Fibroblast of lung (primary cell): ENCODE measurements at regions not wholly inside any gene's neighbourhood (a gene's known extent, or its start where the extent isn't known, plus 50 kb on each side); places are given as distances from the start of the nearest gene placed in this dataset.

ENCODE experiments used
- DNase-seq, 2 donors: peaks; one replicate each; pipeline versions ENCODE4 v3.0.0 to v3.0.0-alpha.2; 2010; ENCODE audit warnings: low read depth in 2 of 2
- H2AFZ ChIP-seq: 2 replicates; pipeline ENCODE4 v1.5.1; 2012; ENCODE audit warnings: low read length, control low read depth, inconsistent platforms
- H3K27ac ChIP-seq: 2 replicates; pipeline ENCODE4 v1.5.1; 2011; ENCODE audit warnings: low read length, control low read depth; ENCODE audit not compliant: insufficient read depth
- H3K27me3 ChIP-seq: 2 replicates; pipeline ENCODE4 v1.5.1; 2011; ENCODE audit warnings: mild to moderate bottlenecking, low read length; ENCODE audit not compliant: control insufficient read depth, insufficient read depth
- H3K36me3 ChIP-seq: 2 replicates; pipeline ENCODE4 v1.5.1; 2011; ENCODE audit warnings: low read length; ENCODE audit not compliant: control insufficient read depth, insufficient read depth
- H3K4me1 ChIP-seq: 2 replicates; pipeline ENCODE4 v1.5.1; 2011; ENCODE audit warnings: low read length; ENCODE audit not compliant: control insufficient read depth, insufficient read depth; ENCODE audit errors: extremely low read depth
- H3K4me2 ChIP-seq: 2 replicates; pipeline ENCODE4 v1.5.1; 2011; ENCODE audit warnings: low read length, control low read depth; ENCODE audit not compliant: insufficient read depth; ENCODE audit errors: extremely low read depth
- H3K4me3 ChIP-seq, 4 experiments: fragments of 200-600 bp in 1 of 4; sonication (generic) in 1 of 4; replicated peaks in 1 of 4; 2 replicates each; pipeline ENCODE4 v1.5.1; 2011 to 2016; ENCODE audit warnings: low read length in 4 of 4, low read depth in 3 of 4, mild to moderate bottlenecking in 3 of 4, control low read depth in 2 of 4, inconsistent platforms in 1 of 4, mixed read lengths in 1 of 4; ENCODE audit not compliant: insufficient read depth in 1 of 4; ENCODE audit errors: control extremely low read depth in 1 of 4
- H3K79me2 ChIP-seq: 2 replicates; pipeline ENCODE4 v1.5.1; 2012; ENCODE audit warnings: mild to moderate bottlenecking, low read length, inconsistent platforms; ENCODE audit not compliant: control insufficient read depth, insufficient read depth
- H3K9ac ChIP-seq: 2 replicates; pipeline ENCODE4 v1.5.1; 2011; ENCODE audit warnings: mild to moderate bottlenecking, low read length, control low read depth; ENCODE audit not compliant: insufficient read depth
- H3K9me3 ChIP-seq: 2 replicates; pipeline ENCODE4 v1.5.1; 2012; ENCODE audit warnings: low read depth, low read length; ENCODE audit not compliant: control insufficient read depth, insufficient read depth
- H4K20me1 ChIP-seq: 2 replicates; pipeline ENCODE4 v1.5.1; 2011; ENCODE audit warnings: low read length; ENCODE audit not compliant: control insufficient read depth, insufficient read depth; ENCODE audit errors: extremely low read depth
- EZH2 ChIP-seq: IDR thresholded peaks from 2 replicates; pipeline ENCODE4 v1.5.1; 2012; ENCODE audit warnings: low read length, control low read depth, mild to moderate bottlenecking; ENCODE audit errors: missing control alignments
- TF ChIP-seq, protein P1 (sequence below), 2 donors: IDR thresholded peaks in 1 of 2; conservative IDR thresholded peaks in 1 of 2; 1 replicate in 1 of 2; 2 replicates in 1 of 2; pipeline ENCODE4 v1.5.1; 2011 to 2012; ENCODE audit warnings: low read length in 2 of 2, control low read depth in 1 of 2, inconsistent platforms in 1 of 2, low read depth in 1 of 2, mild to moderate bottlenecking in 1 of 2

DNA sequence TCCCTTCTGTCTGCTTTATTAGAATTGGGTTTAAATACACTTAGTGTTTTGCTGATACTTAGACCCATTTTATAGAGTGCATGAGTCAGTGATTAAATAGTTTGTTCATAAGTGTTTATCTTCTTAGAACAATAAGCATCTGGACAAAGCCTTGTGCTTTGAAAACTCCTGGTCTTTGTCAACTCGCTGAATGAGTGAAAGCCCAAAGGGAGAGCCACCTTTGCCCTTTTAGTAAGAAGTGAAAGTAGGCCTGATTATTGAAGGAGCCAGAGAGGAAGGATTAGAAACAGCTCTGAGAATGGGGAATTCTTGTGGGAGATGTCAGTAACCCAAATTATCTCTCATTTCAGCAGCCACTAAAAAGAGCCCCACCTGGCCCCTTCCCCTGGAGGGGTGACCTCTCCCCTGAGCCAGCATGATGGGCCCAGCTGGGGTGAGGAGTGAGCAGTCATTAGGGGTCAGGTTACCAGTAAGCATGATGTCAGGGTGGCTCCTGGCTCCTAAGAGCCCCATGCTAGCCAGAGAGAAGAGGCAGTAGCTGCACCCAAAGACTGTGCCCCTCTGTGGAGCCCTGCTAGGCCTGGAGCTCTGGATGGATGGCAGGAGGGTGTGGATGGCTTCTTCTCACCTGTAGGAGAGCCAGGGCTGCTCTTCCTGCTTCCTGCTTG lies 125.1 kb upstream of the E2F8 start:
- H4K20me1 ChIP-seq = no peaks in the 10 kb centered on the region
- H3K9ac ChIP-seq = no peak overlapping the region
- no peak overlapping the region for H3K27ac ChIP-seq
- no peaks in the 10 kb centered on the region for H3K36me3 ChIP-seq
- no peak for TF ChIP-seq EZH2
- TF ChIP-seq, protein P1, sequence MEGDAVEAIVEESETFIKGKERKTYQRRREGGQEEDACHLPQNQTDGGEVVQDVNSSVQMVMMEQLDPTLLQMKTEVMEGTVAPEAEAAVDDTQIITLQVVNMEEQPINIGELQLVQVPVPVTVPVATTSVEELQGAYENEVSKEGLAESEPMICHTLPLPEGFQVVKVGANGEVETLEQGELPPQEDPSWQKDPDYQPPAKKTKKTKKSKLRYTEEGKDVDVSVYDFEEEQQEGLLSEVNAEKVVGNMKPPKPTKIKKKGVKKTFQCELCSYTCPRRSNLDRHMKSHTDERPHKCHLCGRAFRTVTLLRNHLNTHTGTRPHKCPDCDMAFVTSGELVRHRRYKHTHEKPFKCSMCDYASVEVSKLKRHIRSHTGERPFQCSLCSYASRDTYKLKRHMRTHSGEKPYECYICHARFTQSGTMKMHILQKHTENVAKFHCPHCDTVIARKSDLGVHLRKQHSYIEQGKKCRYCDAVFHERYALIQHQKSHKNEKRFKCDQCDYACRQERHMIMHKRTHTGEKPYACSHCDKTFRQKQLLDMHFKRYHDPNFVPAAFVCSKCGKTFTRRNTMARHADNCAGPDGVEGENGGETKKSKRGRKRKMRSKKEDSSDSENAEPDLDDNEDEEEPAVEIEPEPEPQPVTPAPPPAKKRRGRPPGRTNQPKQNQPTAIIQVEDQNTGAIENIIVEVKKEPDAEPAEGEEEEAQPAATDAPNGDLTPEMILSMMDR (conservative IDR thresholded peaks at IDR 0.05 in 1 of 2, IDR thresholded peaks at IDR 0.05 in 1 of 2; ENCODE audit: low read depth in 1 of 2, low read length in 2 of 2) = no peak
- H3K79me2 ChIP-seq = no peaks in the 10 kb centered on the region
- H2AFZ ChIP-seq = no peak overlapping the region
- no peak overlapping the region for H3K4me2 ChIP-seq
- DNase-seq = no peak
- H3K27me3 ChIP-seq = no peaks in the 10 kb centered on the region
- H3K4me3 ChIP-seq = no peak overlapping the region
- no peaks in the 10 kb centered on the region for H3K9me3 ChIP-seq
- H3K4me1 ChIP-seq = peaks cover 27% of the 10 kb centered on the region

DNA sequence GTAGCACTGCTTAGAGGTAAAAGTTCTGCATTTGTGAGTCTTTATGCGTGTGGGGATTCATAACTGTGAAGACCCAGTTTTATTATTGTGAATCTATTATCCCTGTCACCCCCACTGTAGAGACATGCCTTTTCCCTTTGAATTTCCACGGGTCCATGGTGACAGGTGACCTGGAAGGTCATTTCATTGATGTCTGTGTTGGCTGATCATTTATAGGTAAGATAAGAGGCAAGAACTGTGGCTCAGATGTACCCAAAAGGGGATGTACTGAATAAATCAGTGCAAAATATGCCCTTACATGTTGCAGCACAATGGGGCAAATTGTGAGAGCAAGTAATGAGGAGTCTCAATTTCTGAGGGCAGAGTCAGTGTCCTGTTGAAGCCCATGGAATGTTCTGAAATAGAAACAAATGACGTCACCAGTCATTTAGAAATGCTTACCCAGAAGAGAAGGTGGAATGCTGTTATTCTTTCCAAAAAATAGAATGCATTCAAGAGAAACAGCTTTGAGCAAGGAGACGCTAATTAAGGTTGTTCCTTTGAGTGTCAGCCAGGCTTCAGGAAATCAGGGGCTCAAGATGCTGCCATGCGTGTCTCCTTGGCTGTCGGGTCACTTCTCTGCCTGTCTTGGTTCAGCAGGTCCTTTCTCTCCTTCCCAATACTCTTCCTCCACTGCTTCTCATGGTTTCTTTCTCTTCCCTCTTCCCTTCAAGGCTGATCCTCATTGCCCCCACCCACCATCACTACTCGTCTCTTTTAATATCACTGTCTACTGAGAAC lies 118.7 kb upstream of the E2F8 start:
- Histone ChIP-seq H3K4me1 (no peaks in the 10 kb centered on the region), H3K27me3 (peaks cover 9% of the 10 kb centered on the region), H2AFZ (no peak overlapping the region), H3K9me3 (no peaks in the 10 kb centered on the region), H3K4me3 (no peak overlapping the region), H3K4me2 (no peak overlapping the region), H3K9ac (no peak overlapping the region), H4K20me1 (no peaks in the 10 kb centered on the region), H3K36me3 (no peaks in the 10 kb centered on the region), H3K79me2 (no peaks in the 10 kb centered on the region), H3K27ac (no peak overlapping the region)
- peak; percentile 48 to 49 for DNase-seq
- TF ChIP-seq EZH2 = no peak
- TF ChIP-seq, protein P1 (conservative IDR thresholded peaks at IDR 0.05 in 1 of 2, IDR thresholded peaks at IDR 0.05 in 1 of 2; ENCODE audit: low read depth in 1 of 2, low read length in 2 of 2) = no peak

DNA sequence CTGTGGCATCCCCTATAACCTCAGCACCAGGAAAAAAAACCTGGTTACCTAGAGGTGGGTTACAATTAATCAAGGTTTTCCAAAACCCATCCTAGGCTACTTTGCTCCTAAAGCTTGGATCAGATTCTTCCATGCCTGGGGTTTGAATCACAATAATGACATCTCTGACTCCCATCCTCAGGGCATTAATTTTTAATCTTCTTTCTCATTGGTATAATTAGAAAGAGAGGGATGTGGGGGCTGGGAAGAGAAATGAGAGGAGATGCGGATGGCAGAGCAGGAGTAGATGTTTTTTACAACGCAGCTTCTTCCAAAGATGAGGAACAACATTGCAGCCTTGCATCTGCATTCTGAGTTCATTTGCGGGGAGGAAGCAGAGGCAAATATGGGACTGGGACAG lies 117.2 kb upstream of the E2F8 start:
- DNase-seq = no peak
- no peak overlapping the region for H2AFZ ChIP-seq
- no peaks in the 10 kb centered on the region for H3K36me3 ChIP-seq
- H3K9me3 ChIP-seq = no peaks in the 10 kb centered on the region
- peaks cover 12% of the 10 kb centered on the region for H3K27me3 ChIP-seq
- no peak for TF ChIP-seq EZH2
- TF ChIP-seq, protein P1 (conservative IDR thresholded peaks at IDR 0.05 in 1 of 2, IDR thresholded peaks at IDR 0.05 in 1 of 2; ENCODE audit: low read depth in 1 of 2, low read length in 2 of 2) = no peak
- H3K9ac ChIP-seq = no peak overlapping the region
- no peaks in the 10 kb centered on the region for H4K20me1 ChIP-seq
- H3K27ac ChIP-seq = no peak overlapping the region
- H3K79me2 ChIP-seq = no peaks in the 10 kb centered on the region
- no peak overlapping the region for H3K4me2 ChIP-seq
- no peaks in the 10 kb centered on the region for H3K4me1 ChIP-seq
- no peak overlapping the region for H3K4me3 ChIP-seq
